NB4 (cell line): ENCODE measurements at regions not wholly inside any gene's neighbourhood (a gene's known extent, or its start where the extent isn't known, plus 50 kb on each side); places are given as distances from the start of the nearest gene placed in this dataset.

Experiments used
- MAX ChIP-seq: IDR thresholded peaks from 2 replicates; pipeline ENCODE4 v1.6.1; 2011; ENCODE audit warnings: low read depth, low read length
- POLR2A ChIP-seq: IDR thresholded peaks from 2 replicates; pipeline ENCODE4 v1.6.1; 2011; ENCODE audit warnings: mild to moderate bottlenecking; ENCODE audit not compliant: insufficient read length; ENCODE audit errors: extremely low read depth
- TF ChIP-seq, protein P1 (sequence below): IDR thresholded peaks from one replicate; pipeline ENCODE4 v1.5.1; 2012; ENCODE audit warnings: low read depth, low read length

DNA sequence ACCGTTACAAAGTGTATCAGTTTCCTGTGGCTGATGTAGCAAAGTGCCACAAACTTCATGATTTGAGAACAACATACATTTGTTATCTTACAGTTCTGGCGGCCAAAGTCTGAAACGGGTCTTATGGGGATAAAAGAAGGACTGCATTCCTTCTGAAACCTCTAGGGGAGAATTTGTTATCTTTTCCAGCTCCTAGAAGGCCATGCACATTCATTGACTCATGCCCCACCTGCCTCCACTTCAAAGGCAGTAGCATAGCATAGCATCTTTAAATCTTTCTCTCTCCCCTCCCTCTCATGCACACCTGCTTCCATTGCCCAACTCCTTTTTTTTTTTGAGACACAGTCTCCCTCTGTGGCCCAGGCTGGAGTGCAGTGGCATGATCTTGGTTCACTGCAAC is 190.7 kb upstream of the DYNLRB2 start:
- TF ChIP-seq, protein P1, sequence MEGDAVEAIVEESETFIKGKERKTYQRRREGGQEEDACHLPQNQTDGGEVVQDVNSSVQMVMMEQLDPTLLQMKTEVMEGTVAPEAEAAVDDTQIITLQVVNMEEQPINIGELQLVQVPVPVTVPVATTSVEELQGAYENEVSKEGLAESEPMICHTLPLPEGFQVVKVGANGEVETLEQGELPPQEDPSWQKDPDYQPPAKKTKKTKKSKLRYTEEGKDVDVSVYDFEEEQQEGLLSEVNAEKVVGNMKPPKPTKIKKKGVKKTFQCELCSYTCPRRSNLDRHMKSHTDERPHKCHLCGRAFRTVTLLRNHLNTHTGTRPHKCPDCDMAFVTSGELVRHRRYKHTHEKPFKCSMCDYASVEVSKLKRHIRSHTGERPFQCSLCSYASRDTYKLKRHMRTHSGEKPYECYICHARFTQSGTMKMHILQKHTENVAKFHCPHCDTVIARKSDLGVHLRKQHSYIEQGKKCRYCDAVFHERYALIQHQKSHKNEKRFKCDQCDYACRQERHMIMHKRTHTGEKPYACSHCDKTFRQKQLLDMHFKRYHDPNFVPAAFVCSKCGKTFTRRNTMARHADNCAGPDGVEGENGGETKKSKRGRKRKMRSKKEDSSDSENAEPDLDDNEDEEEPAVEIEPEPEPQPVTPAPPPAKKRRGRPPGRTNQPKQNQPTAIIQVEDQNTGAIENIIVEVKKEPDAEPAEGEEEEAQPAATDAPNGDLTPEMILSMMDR = no peak
- TF ChIP-seq POLR2A (no peak), MAX (no peak)
